Osteoblast (primary cell): ENCODE measurements at regions not wholly inside any gene's neighbourhood (a gene's known extent, or its start where the extent isn't known, plus 50 kb on each side); places are given as distances from the start of the nearest gene placed in this dataset.
A peak's percentile ranks its signal among the peaks of the same experiment; 100 is the strongest.

Source experiments
- DNase-seq: peaks from one replicate; pipeline ENCODE4 v3.0.0; 2011; ENCODE audit warnings: low spot score, mixed read lengths; ENCODE audit not compliant: insufficient read length; ENCODE audit errors: missing footprints
- H2AFZ ChIP-seq: 2 replicates; pipeline ENCODE4 v1.6.0; 2011; ENCODE audit warnings: mild to moderate bottlenecking, low read length
- H3K27ac ChIP-seq: 2 replicates; pipeline ENCODE4 v1.5.1; 2011; ENCODE audit warnings: mild to moderate bottlenecking, low read depth, low read length, moderate library complexity
- H3K27me3 ChIP-seq: 2 replicates; pipeline ENCODE4 v1.6.0; 2012; ENCODE audit warnings: mild to moderate bottlenecking, control low read depth, inconsistent platforms, low read length, moderate library complexity; ENCODE audit not compliant: insufficient read depth
- H3K36me3 ChIP-seq: 2 replicates; pipeline ENCODE4 v1.5.1; 2011; ENCODE audit warnings: mild to moderate bottlenecking, low read length, control low read depth, moderate library complexity; ENCODE audit not compliant: insufficient read depth
- H3K4me1 ChIP-seq: 2 replicates; pipeline ENCODE4 v1.5.1; 2011; ENCODE audit warnings: mild to moderate bottlenecking, low read length, control low read depth, moderate library complexity; ENCODE audit not compliant: insufficient read depth
- H3K4me2 ChIP-seq: 2 replicates; pipeline ENCODE4 v1.6.0; 2011; ENCODE audit warnings: mild to moderate bottlenecking, low read length; ENCODE audit not compliant: insufficient read depth
- H3K4me3 ChIP-seq: fragments of 200-600 bp; sonication (generic); 3 replicates; pipeline ENCODE4 v1.5.1; 2012; ENCODE audit warnings: mild to moderate bottlenecking, low read length, inconsistent platforms; ENCODE audit not compliant: insufficient read depth
- H3K79me2 ChIP-seq: 2 replicates; pipeline ENCODE4 v1.6.0; 2012; ENCODE audit warnings: mild to moderate bottlenecking, low read length, control low read depth, inconsistent platforms; ENCODE audit not compliant: insufficient read depth
- H3K9me3 ChIP-seq: 2 replicates; pipeline ENCODE4 v1.5.1; 2011; ENCODE audit warnings: low read depth, low read length, control low read depth
- H4K20me1 ChIP-seq: 2 replicates; pipeline ENCODE4 v1.6.0; 2012; ENCODE audit warnings: mild to moderate bottlenecking, low read length, control low read depth; ENCODE audit not compliant: insufficient read depth
- CTCF ChIP-seq: IDR thresholded peaks from 2 replicates; pipeline ENCODE4 v1.5.1; 2011; ENCODE audit warnings: mild to moderate bottlenecking, low read depth, low read length, moderate library complexity; ENCODE audit errors: extremely low read depth

GRCh38 chr2:101613056-101613704 is 84.3 kb upstream of the MAP4K4 start:
- Histone ChIP-seq H3K9me3 (no peaks in the 10 kb centered on the region), H4K20me1 (no peaks in the 10 kb centered on the region), H3K27ac (no peak overlapping the region), H3K4me3 (no peak overlapping the region), H3K4me1 (peaks cover 12% of the 10 kb centered on the region), H2AFZ (no peak overlapping the region), H3K27me3 (no peaks in the 10 kb centered on the region), H3K4me2 (no peak overlapping the region), H3K36me3 (no peaks in the 10 kb centered on the region), H3K79me2 (no peaks in the 10 kb centered on the region)
- no peak for DNase-seq
- TF ChIP-seq CTCF, result no peak

- H3K9me3 ChIP-seq, result no peaks in the 10 kb centered on the region
- no peaks in the 10 kb centered on the region for H3K27me3 ChIP-seq
- no peak for DNase-seq
- no peak overlapping the region for H3K4me3 ChIP-seq
- H2AFZ ChIP-seq, result no peak overlapping the region
- no peaks in the 10 kb centered on the region for H3K36me3 ChIP-seq
- TF ChIP-seq CTCF, result no peak
- H3K4me1 ChIP-seq, result peaks cover 5% of the 10 kb centered on the region
- no peak overlapping the region for H3K27ac ChIP-seq
- no peaks in the 10 kb centered on the region for H3K79me2 ChIP-seq
- no peaks in the 10 kb centered on the region for H4K20me1 ChIP-seq
- no peak overlapping the region for H3K4me2 ChIP-seq
These were observed 85.5 kb upstream of the MAP4K4 start for GRCh38 chr2:101612019-101612418.

GRCh38 chr2:101610750-101611315 is 86.7 kb upstream of the MAP4K4 start:
- Histone ChIP-seq H3K79me2 (no peaks in the 10 kb centered on the region), H3K4me3 (no peak overlapping the region), H2AFZ (no peak overlapping the region), H4K20me1 (no peaks in the 10 kb centered on the region), H3K4me2 (no peak overlapping the region), H3K36me3 (no peaks in the 10 kb centered on the region), H3K9me3 (no peaks in the 10 kb centered on the region), H3K4me1 (no peaks in the 10 kb centered on the region), H3K27me3 (no peaks in the 10 kb centered on the region), H3K27ac (no peak overlapping the region)
- DNase-seq, result peak; percentile 78
- no peak for TF ChIP-seq CTCF

GRCh38 chr2:101609433-101609832 is 88.1 kb upstream of the MAP4K4 start:
- no peaks in the 10 kb centered on the region for H3K4me1 ChIP-seq
- no peaks in the 10 kb centered on the region for H3K36me3 ChIP-seq
- DNase-seq, result no peak
- H3K79me2 ChIP-seq, result no peaks in the 10 kb centered on the region
- no peak overlapping the region for H3K4me3 ChIP-seq
- H3K27me3 ChIP-seq, result no peaks in the 10 kb centered on the region
- H3K9me3 ChIP-seq, result no peaks in the 10 kb centered on the region
- no peaks in the 10 kb centered on the region for H4K20me1 ChIP-seq
- no peak overlapping the region for H2AFZ ChIP-seq
- H3K4me2 ChIP-seq, result no peak overlapping the region
- no peak overlapping the region for H3K27ac ChIP-seq
- no peak for TF ChIP-seq CTCF
